Fibroblast of pulmonary artery (primary cell): ENCODE measurements at regions not wholly inside any gene's neighbourhood (a gene's known extent, or its start where the extent isn't known, plus 50 kb on each side); places are given as distances from the start of the nearest gene placed in this dataset.

Source experiments
- DNase-seq: peaks from one replicate; pipeline ENCODE4 v3.0.0-alpha.2; 2010; ENCODE audit warnings: low read depth
- H3K4me3 ChIP-seq: replicated peaks from 2 replicates; pipeline ENCODE4 v1.5.1; 2011; ENCODE audit warnings: low read depth, mild to moderate bottlenecking, control low read depth, low read length, moderate library complexity
- TF ChIP-seq, protein P1 (sequence below): IDR thresholded peaks from 2 replicates; pipeline ENCODE4 v1.5.1; 2011; ENCODE audit warnings: mild to moderate bottlenecking, control low read depth, low read length, inconsistent platforms; ENCODE audit errors: missing control alignments

DNA sequence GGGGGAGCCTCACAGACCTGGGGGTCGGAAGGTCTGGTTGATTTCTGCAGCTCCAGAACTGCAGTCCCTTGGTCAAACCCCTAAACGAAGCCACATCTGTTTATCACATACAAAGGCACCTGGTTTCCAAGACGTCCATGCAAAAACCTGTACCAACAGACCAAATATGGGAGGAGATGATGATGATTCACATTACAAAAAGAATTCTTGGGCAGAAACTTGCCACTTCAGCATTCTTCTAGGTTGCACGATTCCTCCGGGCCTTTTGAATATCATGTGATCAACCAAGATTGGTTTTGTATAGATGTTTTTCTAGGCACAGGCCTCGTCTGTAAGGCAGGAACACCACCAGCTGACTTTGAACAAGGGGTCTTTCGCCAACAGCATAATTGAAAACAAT, 466.3 kb downstream of the SOX9 start:
- TF ChIP-seq, protein P1, sequence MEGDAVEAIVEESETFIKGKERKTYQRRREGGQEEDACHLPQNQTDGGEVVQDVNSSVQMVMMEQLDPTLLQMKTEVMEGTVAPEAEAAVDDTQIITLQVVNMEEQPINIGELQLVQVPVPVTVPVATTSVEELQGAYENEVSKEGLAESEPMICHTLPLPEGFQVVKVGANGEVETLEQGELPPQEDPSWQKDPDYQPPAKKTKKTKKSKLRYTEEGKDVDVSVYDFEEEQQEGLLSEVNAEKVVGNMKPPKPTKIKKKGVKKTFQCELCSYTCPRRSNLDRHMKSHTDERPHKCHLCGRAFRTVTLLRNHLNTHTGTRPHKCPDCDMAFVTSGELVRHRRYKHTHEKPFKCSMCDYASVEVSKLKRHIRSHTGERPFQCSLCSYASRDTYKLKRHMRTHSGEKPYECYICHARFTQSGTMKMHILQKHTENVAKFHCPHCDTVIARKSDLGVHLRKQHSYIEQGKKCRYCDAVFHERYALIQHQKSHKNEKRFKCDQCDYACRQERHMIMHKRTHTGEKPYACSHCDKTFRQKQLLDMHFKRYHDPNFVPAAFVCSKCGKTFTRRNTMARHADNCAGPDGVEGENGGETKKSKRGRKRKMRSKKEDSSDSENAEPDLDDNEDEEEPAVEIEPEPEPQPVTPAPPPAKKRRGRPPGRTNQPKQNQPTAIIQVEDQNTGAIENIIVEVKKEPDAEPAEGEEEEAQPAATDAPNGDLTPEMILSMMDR: no peak
- no peak overlapping the region for H3K4me3 ChIP-seq
- no peak for DNase-seq

DNA sequence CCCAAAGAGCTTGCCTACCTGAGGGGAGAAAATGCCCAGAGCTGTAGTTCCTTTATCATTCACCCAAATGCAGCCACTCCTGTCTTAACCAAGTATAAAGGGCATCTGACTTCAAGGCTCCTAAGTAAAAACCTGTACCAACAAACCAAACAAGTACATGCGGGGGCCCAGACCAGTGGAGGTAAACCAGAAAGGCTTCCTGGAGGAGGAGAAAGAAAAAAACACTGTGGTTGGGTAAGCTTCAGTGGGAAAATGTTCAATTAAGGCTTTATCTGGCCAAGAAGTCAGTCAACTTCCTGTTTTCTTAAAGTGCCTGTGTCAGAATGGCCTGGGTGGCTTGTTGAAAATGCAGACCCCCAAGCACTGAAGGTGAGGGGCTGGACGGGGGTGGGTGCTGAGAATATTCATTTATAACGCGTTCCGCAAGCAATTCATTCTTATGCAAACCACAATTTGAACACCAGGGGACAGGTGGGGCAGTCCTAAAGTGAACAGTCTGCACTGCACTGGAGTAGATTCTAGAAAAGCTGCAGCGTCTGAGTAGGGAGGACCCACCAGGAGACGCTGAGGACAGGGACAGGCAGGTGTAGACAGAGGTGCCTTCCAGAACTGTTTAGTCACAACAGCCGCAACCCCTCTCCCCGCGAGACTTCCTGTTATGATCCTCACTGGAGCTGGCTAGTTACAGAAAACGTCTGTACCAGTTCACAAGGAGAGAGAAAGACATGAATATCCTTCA, 467.1 kb downstream of the SOX9 start:
- no peak overlapping the region for H3K4me3 ChIP-seq
- TF ChIP-seq, protein P1: peak; percentile 21
- DNase-seq: peak; percentile 43

DNA sequence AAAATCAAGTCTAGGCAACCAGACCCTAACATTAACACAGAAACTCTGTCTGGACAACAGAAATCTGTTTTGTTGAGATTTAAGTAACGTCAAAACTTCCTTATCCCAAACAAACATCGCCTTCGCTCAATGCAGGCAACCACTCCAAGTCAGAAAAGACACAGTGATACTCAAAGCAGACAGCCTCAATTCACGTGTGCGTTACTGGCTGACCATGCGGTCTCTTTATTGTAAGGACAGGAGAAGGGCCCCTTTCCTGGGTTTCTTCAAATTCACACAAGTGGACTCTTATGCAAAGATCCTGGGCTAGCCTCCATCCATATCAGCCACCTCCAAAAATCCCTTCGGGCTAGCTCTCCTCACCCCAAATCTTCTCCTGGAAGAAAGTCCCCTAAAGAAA, 467.7 kb downstream of the SOX9 start:
- DNase-seq: no peak
- no peak overlapping the region for H3K4me3 ChIP-seq
- TF ChIP-seq, protein P1: no peak

DNA sequence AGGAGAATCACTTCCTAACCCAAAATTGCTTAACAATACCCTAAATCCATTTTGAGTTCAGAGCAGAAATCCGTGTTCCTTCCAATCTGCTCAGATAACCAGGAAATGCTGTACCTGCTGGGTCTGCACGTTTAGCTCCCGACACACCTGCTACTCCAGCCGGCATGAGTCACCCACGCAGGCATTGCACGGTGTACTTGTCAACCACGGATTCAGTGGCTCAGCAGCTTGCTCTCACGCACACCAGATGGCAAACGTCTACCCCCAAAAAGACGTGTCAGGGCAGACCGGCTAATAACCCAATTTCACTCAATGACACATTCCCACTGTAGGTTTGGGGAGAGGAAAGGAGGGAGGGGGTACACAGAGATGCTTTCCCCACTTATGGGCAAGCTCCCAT, 468.1 kb downstream of the SOX9 start:
- TF ChIP-seq, protein P1: no peak
- H3K4me3 ChIP-seq: no peak overlapping the region
- no peak for DNase-seq

DNA sequence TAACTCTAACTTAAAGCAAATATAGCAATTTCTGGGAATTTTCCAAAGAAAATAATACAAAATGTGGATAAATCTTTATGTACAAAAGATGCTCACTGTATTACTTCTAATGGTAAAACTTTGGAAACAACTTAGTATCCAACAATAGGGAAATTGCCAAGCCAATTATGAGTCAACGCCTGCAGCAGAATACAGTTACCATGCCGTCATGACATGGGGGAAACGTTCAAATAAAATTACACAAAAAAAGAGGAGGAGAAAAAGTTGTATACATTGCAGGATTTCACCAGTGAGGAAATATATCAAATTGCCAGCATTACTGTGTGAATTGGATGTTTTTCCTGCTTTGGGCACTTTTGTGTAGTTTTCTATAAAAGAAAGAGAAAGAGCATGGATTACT, 469.6 kb downstream of the SOX9 start:
- DNase-seq: peak; percentile 72
- peak overlapping the region; percentile 66 for H3K4me3 ChIP-seq
- TF ChIP-seq, protein P1: no peak

DNA sequence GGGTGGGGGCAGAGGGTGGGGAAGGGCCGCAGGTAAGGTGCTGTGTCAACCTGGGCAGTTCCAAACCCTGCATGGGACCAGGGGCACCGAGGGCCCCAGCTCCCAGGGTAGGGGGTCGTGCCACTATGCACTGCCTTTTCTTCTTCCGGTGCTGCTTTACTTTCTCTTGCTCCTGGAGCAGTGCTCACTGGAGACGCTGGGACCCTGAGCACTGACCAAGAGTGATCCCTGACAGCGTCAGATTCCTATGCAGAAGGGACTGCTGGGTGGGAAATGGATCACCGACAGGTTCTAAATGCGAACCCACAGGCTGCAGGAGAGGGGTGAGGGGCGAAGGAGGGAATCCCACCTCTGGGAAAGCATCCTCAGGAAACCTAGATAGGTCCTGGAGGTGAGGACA, 470.1 kb downstream of the SOX9 start:
- no peak for DNase-seq
- TF ChIP-seq, protein P1: no peak
- peak overlapping the region; percentile 66 for H3K4me3 ChIP-seq
